ENCODE measurements at regions not wholly inside any gene's neighbourhood (a gene's known extent, or its start where the extent isn't known, plus 50 kb on each side); places are given as distances from the start of the nearest gene placed in this dataset.

GRCh38 chr16:72502594-72503005 is 330.6 kb upstream of the PMFBP1 start:
- no peak for TF ChIP-seq CTCF (IDR thresholded peaks at IDR 0.05 in 2 of 3, conservative IDR thresholded peaks at IDR 0.05 in 1 of 3; ENCODE audit: borderline replicate concordance in 1 of 3, insufficient read depth in 1 of 3, low read depth in 2 of 3, low read length in 2 of 3)
- TF ChIP-seq ATF3 (IDR thresholded peaks at IDR 0.05) = no peak
- TF ChIP-seq SP1 (IDR thresholded peaks at IDR 0.05; ENCODE audit: low read depth) = no peak
- no peak for TF ChIP-seq JUND (IDR thresholded peaks at IDR 0.05)
- no peak for TF ChIP-seq TCF7L2 (IDR thresholded peaks at IDR 0.05; ENCODE audit: borderline replicate concordance, extremely low read depth, insufficient read depth, insufficient read length)
- TF ChIP-seq EZH2 (IDR thresholded peaks at IDR 0.05) = no peak
- no peak for TF ChIP-seq MAX (IDR thresholded peaks at IDR 0.05)
- no peak for TF ChIP-seq POLR2AphosphoS5 (IDR thresholded peaks at IDR 0.05; ENCODE audit: low read depth, low read length)
- no peak for TF ChIP-seq ZFX (IDR thresholded peaks at IDR 0.05)
- TF ChIP-seq POLR2A (IDR thresholded peaks at IDR 0.05; ENCODE audit: borderline replicate concordance, extremely low read depth, insufficient read depth, insufficient read length) = no peak
- no peak for TF ChIP-seq CEBPB (IDR thresholded peaks at IDR 0.05; ENCODE audit: low read depth)

Data from HCT116 (cell line).